ENCODE measurements at regions not wholly inside any gene's neighbourhood (a gene's known extent, or its start where the extent isn't known, plus 50 kb on each side); places are given as distances from the start of the nearest gene placed in this dataset.
"Not testable (repeated sequence)": the region's sequence is repeated elsewhere in the genome, so short reads cannot be mapped to it uniquely, and the experiment has no call there.

- no peak for DNase-seq (ENCODE audit: low read depth)
These were observed 125.8 kb upstream of the SGCD start for GRCh38 chr5:156200938-156201787.

DNA sequence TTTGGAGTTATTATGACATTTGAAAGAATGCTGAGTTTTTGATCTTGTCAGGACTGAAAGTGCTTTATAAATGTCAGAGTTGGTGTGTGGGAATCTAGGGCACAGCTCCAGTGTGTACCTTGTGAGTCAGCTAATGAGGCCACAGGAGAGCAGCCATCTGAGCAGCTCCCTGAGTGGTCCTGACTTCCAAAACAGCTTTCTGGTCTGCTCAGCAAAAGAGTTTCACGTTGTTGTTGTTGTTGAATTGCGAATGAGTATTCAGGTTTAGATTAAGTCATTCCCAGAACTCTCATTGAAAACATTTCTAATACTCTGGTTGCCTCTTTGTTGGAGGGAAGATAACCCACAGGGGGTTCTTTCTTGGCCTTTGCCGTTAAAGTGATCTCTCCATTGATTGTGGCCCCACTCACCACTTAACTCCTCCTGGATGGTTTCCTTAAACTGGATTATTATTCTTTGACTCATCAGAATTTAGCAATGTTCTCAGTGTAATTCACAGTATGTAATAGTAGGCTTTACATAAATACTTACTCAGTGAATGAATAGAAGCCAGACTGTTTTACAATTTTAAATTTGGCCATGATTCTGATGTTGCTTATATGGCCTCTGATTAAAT is 125.1 kb upstream of the SGCD start:
- peak; percentile 38 for DNase-seq (ENCODE audit: low read depth)

DNA sequence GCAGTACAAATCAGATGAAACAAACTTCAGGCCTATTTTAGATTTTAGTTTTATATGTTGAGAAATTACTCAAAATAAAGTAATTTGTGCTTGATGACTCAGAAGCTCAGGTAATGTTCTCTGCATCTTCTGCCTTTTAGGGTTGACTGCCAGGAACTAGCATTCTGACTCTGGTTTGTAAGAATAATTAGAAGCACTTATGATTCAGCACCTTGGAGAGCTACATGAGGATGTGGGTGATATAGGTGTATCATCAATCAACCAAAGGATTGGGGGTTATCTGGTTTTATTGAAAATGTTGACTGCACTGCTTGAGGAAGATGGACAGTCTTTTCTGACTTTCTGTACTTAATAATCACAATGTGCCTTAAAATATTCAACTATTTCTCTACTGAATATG is 118.7 kb upstream of the SGCD start:
- no peak for DNase-seq (ENCODE audit: low read depth)

DNA sequence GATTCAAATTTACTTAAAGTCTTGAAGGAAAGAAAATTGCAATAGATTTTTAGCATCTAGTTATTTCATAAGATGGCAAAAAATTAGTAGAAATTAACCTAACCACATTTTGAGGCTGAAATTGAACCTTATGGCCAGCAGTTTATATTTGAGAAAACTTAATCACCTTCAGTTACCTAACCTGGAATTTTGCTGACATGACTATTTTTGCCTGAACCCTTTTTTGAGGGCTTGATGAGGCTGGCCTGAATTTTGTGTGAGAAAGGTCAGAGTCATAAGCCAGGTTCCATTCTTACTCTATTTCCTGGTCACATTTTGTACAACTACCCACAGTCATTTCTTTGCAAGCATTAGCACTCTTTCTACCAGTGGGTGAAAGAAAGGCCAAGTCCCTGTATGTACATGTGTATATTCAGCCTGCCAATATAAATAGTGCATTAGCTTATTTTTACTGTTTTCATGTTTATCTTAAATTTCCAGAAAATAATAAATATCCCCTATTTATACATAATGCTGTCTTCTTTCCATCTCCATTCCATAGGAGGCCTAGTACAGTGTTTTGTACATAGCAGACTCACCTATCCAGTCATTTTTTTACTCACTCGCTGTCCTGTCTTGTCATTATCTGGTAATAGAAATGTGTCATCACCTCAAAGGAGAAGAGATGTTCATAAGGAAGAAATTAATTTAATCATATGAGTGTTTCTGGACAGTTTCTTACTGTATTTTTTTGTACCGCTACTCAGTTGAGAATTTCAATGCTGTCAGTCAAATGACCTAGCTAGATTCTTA is 108.4 kb upstream of the SGCD start:
- no peak for DNase-seq (ENCODE audit: low read depth)

GRCh38 chr5:156219483-156220005 is 107.4 kb upstream of the SGCD start:
- no peak for DNase-seq (ENCODE audit: low read depth)

- no peak for DNase-seq (ENCODE audit: low read depth)
These were observed 105.1 kb upstream of the SGCD start for GRCh38 chr5:156221816-156222215.

DNA sequence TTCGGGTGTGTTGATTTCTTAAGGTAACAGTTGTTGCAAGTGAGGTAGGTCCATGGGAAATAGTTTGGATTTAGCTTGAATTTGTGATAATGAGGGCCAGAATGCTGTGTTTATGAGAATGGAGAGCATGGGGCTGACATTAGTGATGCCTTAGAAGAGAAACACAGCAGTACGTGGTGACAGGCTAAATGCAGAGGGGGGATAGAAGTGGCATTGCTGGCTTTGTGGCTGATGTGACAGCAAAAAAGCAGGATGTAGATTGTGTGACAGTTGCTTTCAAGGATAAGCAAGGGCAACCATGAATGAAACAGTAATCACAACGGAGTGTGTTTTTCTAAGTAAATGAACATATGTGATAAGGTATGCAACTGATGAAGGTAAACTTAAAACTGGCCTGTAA is 103.4 kb upstream of the SGCD start:
- no peak for DNase-seq (ENCODE audit: low read depth)

DNA sequence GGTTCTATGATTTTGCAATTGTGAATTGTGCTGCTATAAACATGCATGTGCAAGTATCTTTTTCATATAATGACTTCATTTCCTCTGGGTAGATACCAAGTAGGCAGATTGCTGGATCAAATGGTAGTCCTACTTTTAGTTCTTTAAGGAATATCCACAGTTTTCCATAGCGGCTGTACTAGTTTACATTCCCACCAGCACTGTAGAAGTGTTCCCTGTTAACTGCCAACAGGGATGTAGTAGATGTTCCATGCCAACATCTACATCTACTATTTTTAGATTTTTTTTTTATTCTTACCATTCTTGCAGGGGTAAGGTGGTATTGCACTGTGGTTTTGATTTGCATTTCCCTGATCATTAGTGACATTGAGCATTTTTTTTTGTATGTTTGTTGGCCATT is 100.5 kb upstream of the SGCD start:
- DNase-seq (ENCODE audit: low read depth): not testable (repeated sequence)

- no peak for DNase-seq (ENCODE audit: low read depth)
These were observed 96.1 kb upstream of the SGCD start for GRCh38 chr5:156230887-156231286.

- DNase-seq (ENCODE audit: low read depth): no peak
These were observed 94.6 kb upstream of the SGCD start for GRCh38 chr5:156232251-156232869.

DNA sequence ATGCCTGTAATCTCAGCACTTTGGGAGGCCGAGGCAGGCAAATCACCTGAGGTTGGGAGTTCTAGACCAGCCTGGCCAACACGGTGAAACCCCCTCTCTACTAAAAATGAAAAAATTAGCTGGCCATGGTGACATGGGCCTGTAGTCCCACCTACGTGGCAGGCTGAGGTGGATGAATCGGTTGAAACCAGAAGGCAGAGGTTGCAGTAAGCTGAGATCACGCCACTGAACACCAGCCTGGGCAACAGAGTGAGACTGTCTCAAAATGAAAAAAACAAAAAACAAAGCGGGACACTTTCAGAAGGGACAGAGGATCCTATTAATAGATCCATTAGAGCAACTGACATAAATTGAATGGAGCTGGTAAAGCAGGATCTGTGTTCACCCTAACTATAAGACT is 89.6 kb upstream of the SGCD start:
- DNase-seq (ENCODE audit: low read depth): no peak

GRCh38 chr5:156239800-156240199 is 87.2 kb upstream of the SGCD start:
- no peak for DNase-seq (ENCODE audit: low read depth)

GRCh38 chr5:156240414-156240813 is 86.5 kb upstream of the SGCD start:
- no peak for DNase-seq (ENCODE audit: low read depth)

DNA sequence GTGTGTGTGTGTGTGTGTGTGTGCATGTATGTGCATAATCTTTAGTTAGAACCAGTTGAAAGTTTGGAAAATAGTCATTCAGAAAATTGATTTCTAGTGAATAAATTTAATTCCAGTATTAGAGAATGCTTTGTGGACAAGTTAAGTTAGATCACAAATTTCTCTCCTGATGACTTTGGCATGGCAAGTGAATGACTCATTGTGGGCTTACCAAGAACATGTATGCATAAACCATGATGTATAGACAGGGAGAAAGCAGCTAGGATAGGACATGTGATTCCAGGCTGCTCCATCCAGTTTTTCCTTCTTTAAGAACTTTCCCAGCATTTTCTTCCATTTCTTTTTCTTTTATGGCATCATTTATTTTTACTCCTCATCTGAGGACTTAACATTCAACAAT is 85.7 kb upstream of the SGCD start:
- DNase-seq (ENCODE audit: low read depth): no peak

GRCh38 chr5:156245895-156246294 is 81.1 kb upstream of the SGCD start:
- no peak for DNase-seq (ENCODE audit: low read depth)

- no peak for DNase-seq (ENCODE audit: low read depth)
These were observed 75.9 kb upstream of the SGCD start for GRCh38 chr5:156251076-156251475.

GRCh38 chr5:156253130-156253529 is 73.8 kb upstream of the SGCD start:
- DNase-seq (ENCODE audit: low read depth): no peak

- no peak for DNase-seq (ENCODE audit: low read depth)
These were observed 72.8 kb upstream of the SGCD start for GRCh38 chr5:156254196-156254595.

DNA sequence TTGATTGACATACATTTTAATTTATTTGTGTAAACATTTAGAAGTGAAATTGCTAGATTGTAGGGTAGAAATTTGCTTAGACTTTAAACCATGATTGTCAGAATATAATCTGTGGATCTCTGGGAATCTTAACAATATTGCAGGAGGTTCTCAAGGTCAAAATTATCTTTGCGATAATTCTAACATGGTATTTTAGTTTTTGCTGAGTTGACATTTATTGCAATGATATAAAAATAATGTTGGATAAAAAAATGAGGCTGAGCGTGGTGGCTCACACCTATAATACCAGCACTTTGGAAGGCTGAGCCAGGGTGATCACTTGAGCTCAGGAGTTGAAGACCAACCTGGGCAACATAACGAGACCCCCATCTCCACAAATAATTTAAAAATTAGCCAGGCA is 70.3 kb upstream of the SGCD start:
- DNase-seq (ENCODE audit: low read depth): no peak

DNA sequence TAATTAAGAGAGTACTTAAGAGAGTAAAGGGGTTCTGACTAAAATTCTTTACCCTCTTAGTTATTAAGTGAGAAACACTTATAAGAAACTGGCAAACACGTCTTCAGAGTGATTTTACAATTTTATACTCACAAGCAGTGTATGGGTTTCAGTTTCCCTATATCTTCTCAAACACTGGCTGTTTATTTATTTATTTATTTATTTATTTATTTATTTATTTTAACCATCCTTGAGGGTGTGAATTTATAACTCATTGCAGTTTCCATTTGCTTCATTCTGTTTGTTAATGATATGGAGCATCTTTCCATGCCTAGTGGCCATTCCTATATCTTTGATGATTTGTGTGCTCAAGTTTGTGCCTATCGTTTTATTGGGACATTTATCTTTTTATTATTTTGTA is 68.0 kb upstream of the SGCD start:
- DNase-seq (ENCODE audit: low read depth): no peak

- no peak for DNase-seq (ENCODE audit: low read depth)
These were observed 67.3 kb upstream of the SGCD start for GRCh38 chr5:156259618-156260017.

DNA sequence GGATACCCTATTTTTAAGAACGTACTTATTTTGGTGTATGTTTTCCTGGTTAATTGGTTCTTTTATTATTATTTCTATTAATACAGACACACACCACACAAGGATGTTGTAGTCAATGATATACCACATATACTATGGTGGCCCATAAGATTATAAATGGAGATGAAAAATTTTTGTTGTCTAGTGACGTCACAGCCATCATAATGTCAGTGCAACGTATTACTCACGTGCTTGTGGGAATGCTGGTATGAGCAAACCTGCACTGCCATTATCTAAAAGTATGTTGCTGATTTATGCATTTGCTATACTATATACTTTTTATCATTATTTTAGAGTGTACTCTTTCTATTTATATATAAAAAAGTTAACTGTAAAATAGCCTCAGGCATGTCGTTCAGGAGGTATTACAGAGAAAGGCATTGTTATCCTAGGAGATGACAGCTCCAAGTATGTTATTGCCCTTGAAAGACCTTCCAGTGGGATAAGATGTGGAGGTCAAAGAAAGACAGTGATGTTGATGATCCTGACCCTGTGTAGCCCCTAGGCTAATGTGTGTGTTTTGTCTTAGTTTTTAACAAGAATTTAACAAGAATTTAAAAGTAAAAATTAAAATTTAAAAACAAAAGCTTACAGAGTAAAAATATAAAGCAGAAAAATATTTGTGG is 65.6 kb upstream of the SGCD start:
- no peak for DNase-seq (ENCODE audit: low read depth)
